ENCODE measurements at regions not wholly inside any gene's neighbourhood (a gene's known extent, or its start where the extent isn't known, plus 50 kb on each side); places are given as distances from the start of the nearest gene placed in this dataset.
"Not testable (repeated sequence)": the region's sequence is repeated elsewhere in the genome, so short reads cannot be mapped to it uniquely, and the experiment has no call there.

- no peak for DNase-seq
- intact Hi-C loops (cut with DNase I): no loop called here
- peak; percentile 44 to 70 for ATAC-seq
These were observed 62.3 kb upstream of the PAGE3 start for GRCh38 chrX:55326985-55327384.

GRCh38 chrX:55335296-55335695 lies 70.6 kb upstream of the PAGE3 start:
- intact Hi-C loops (cut with DNase I): no loop called here
- ATAC-seq (no peak), DNase-seq (no peak)

- ATAC-seq (no peak), DNase-seq (no peak)
- intact Hi-C loops (cut with DNase I): no loop called here
These were observed 71.5 kb upstream of the PAGE3 start for GRCh38 chrX:55336176-55336575.

GRCh38 chrX:55340896-55341433 lies 76.2 kb upstream of the PAGE3 start:
- no peak for ATAC-seq
- no peak for DNase-seq
- intact Hi-C loops (cut with DNase I): no loop called here

GRCh38 chrX:55342533-55343501 lies 78.1 kb upstream of the PAGE3 start:
- intact Hi-C loops (cut with DNase I): no loop called here
- ATAC-seq (peak; percentile 47 to 52), DNase-seq (no peak)

- no peak for DNase-seq
- intact Hi-C loops (cut with DNase I): no loop called here
- no peak for ATAC-seq
These were observed 91.9 kb upstream of the PAGE3 start for GRCh38 chrX:55356609-55357008.

GRCh38 chrX:55357236-55357635 lies 92.5 kb upstream of the PAGE3 start:
- intact Hi-C loops (cut with DNase I): no loop called here
- ATAC-seq (no peak), DNase-seq (no peak)

GRCh38 chrX:55379396-55379795 lies 72.5 kb upstream of the MAGEH1 start:
- no peak for ATAC-seq
- DNase-seq: no peak
- intact Hi-C loops (cut with DNase I): no loop called here

- no peak for DNase-seq
- intact Hi-C loops (cut with DNase I): no loop called here
- no peak for ATAC-seq
These were observed 62.6 kb upstream of the MAGEH1 start for GRCh38 chrX:55389376-55389775.

GRCh38 chrX:55396836-55397235 lies 55.1 kb upstream of the MAGEH1 start:
- DNase-seq; ATAC-seq; intact Hi-C loops (cut with DNase I): not testable (repeated sequence)

Data from left cardiac atrium (tissue), 4 donors.